Lower leg skin (tissue), 3 donors: ENCODE measurements at regions not wholly inside any gene's neighbourhood (a gene's known extent, or its start where the extent isn't known, plus 50 kb on each side); places are given as distances from the start of the nearest gene placed in this dataset.

Source experiments
- CTCF ChIP-seq, 3 donors: fragments of 450-650 bp; IDR thresholded peaks; one replicate each; pipeline ENCODE4 v1.5.1; 2016; ENCODE audit warnings: antibody characterized with exemption in 3 of 3, mild to moderate bottlenecking in 3 of 3, moderate library complexity in 2 of 3
- POLR2A ChIP-seq, 2 donors: fragments of 450-650 bp; IDR thresholded peaks; one replicate each; pipeline ENCODE4 v1.6.1; 2016 to 2017; ENCODE audit warnings: antibody characterized with exemption in 2 of 2, mild to moderate bottlenecking in 1 of 2, moderate library complexity in 1 of 2

- TF ChIP-seq CTCF (IDR thresholded peaks at IDR 0.05): no peak
- no peak for TF ChIP-seq POLR2A (IDR thresholded peaks at IDR 0.05)
Observed at GRCh38 chr13:74979703-74980102, 502.3 kb downstream of the TBC1D4 start.
